GM13976 (cell line): ENCODE measurements at regions not wholly inside any gene's neighbourhood (a gene's known extent, or its start where the extent isn't known, plus 50 kb on each side); places are given as distances from the start of the nearest gene placed in this dataset.

Experiments used
- DNase-seq: peaks from one replicate; pipeline ENCODE4 v3.0.0; 2012; ENCODE audit warnings: low spot score
- CTCF ChIP-seq: IDR thresholded peaks from 2 replicates; pipeline ENCODE4 v1.5.1; 2012; ENCODE audit warnings: borderline replicate concordance, mild to moderate bottlenecking; ENCODE audit not compliant: insufficient read depth; ENCODE audit errors: extremely low read depth, missing control alignments, control extremely low read depth
- in situ Hi-C: fragments of 300-500 bp; cut with MboI; formaldehyde crosslinking; loops from one replicate; pipeline ENCODE4 v1.12.0; 2022; ENCODE audit warnings: low sequenced_read_pairs, mixed read lengths, inconsistent platforms; ENCODE audit not compliant: unreplicated experiment

GRCh38 chr15:81853150-81853748 lies 192.6 kb downstream of the MEX3B start:
- no peak for TF ChIP-seq CTCF
- in situ Hi-C loops, result no loop called here
- DNase-seq, result no peak

GRCh38 chr15:81852411-81853149 lies 193.2 kb downstream of the MEX3B start:
- in situ Hi-C loops, result no loop called here
- no peak for DNase-seq
- TF ChIP-seq CTCF, result no peak

- no peak for TF ChIP-seq CTCF
- in situ Hi-C loops, result no loop called here
- DNase-seq, result no peak
Measured at GRCh38 chr15:81851757-81852156, 194.1 kb downstream of the MEX3B start.

GRCh38 chr15:81851325-81851724 lies 194.5 kb downstream of the MEX3B start:
- no peak for DNase-seq
- in situ Hi-C loops, result no loop called here
- no peak for TF ChIP-seq CTCF

GRCh38 chr15:81849289-81849688 lies 196.5 kb downstream of the MEX3B start:
- no peak for TF ChIP-seq CTCF
- in situ Hi-C loops, result no loop called here
- DNase-seq, result no peak

- in situ Hi-C loops, result no loop called here
- no peak for TF ChIP-seq CTCF
Measured at GRCh38 chr15:81848701-81849100, 197.1 kb downstream of the MEX3B start.

More at GRCh38 chr15:81848701-81849100, 197.1 kb downstream of the MEX3B start:
- DNase-seq, result no peak
